ENCODE measurements at regions not wholly inside any gene's neighbourhood (a gene's known extent, or its start where the extent isn't known, plus 50 kb on each side); places are given as distances from the start of the nearest gene placed in this dataset.

DNA sequence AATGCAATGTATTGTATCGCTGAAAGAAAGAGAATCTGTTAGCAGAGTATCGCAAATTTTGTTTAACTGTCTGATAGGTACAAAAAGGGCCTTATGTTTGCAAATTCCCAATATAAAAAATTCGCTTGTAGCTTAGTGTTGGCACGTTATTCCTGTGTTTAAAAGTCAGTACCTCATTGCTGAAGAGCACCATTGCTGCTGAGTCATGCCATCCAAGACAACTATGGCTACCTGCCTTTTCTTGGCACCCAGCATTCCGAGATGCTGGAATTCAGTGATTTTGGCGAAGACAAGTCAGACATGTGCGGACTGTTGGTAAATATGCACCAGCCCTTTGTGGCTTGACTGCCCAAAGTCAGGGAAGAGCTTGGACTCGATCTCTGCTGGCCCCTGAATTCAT, 149.5 kb upstream of the EEA1 start:
- Histone ChIP-seq H3K9me3 (no peaks in the 10 kb centered on the region), H3K36me3 (ENCODE audit: low read depth) (no peaks in the 10 kb centered on the region), H3K4me3 (no peak overlapping the region), H3K4me1 (ENCODE audit: low read depth) (no peaks in the 10 kb centered on the region)
- ATAC-seq (no peak), DNase-seq (no peak)
- TF ChIP-seq, protein P1, sequence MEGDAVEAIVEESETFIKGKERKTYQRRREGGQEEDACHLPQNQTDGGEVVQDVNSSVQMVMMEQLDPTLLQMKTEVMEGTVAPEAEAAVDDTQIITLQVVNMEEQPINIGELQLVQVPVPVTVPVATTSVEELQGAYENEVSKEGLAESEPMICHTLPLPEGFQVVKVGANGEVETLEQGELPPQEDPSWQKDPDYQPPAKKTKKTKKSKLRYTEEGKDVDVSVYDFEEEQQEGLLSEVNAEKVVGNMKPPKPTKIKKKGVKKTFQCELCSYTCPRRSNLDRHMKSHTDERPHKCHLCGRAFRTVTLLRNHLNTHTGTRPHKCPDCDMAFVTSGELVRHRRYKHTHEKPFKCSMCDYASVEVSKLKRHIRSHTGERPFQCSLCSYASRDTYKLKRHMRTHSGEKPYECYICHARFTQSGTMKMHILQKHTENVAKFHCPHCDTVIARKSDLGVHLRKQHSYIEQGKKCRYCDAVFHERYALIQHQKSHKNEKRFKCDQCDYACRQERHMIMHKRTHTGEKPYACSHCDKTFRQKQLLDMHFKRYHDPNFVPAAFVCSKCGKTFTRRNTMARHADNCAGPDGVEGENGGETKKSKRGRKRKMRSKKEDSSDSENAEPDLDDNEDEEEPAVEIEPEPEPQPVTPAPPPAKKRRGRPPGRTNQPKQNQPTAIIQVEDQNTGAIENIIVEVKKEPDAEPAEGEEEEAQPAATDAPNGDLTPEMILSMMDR (IDR thresholded peaks at IDR 0.05): no peak
- intact Hi-C loops (cut with DNase I, micrococcal nuclease): no loop called here

DNA sequence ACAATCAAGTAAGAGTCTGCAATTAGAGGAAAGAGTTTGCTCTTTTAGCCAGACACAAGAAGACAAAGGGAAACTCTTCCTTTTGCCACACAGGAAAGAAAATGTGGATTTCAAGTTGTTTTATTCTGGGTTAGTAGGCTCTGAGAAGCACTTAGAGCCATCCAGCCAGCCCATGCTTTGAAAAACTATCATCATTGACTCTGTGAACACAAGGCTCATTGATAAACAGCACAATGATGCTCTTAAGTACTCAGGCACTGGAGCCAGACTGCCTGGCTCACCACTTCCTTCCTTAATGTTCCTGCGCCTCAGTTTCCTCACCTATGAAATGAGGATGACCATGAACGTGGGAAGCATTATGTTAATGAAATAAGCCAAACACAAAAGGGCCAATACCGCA, 150.2 kb upstream of the EEA1 start:
- no peak for ATAC-seq
- TF ChIP-seq, protein P1 (IDR thresholded peaks at IDR 0.05): no peak
- intact Hi-C loops (cut with DNase I, micrococcal nuclease): no loop called here
- Histone ChIP-seq H3K4me1 (ENCODE audit: low read depth) (no peaks in the 10 kb centered on the region), H3K36me3 (ENCODE audit: low read depth) (no peaks in the 10 kb centered on the region), H3K4me3 (no peak overlapping the region), H3K9me3 (no peaks in the 10 kb centered on the region)
- DNase-seq: no peak

DNA sequence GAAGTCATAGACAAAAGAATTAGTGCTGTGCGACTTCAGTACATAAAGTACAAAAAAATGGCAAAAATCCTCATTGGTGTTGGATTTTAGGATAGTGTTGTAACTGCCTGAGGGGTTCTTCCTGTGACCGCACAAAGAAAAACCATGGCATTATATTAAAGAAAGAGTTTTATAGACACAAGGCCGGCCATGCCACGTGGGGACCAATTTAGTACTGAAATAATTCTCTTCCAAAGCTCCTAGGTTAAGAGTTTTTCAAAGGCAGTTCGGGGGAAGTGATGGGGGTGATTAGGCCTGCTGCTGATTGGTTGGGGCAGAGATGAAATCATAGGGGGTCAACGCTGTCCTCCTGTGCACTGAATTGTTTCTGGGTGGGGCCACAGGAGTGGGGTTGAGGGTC, 150.9 kb upstream of the EEA1 start:
- Histone ChIP-seq H3K4me1 (ENCODE audit: low read depth) (no peaks in the 10 kb centered on the region), H3K36me3 (ENCODE audit: low read depth) (no peaks in the 10 kb centered on the region), H3K4me3 (no peak overlapping the region), H3K9me3 (no peaks in the 10 kb centered on the region)
- DNase-seq: no peak
- no peak for ATAC-seq
- intact Hi-C loops (cut with DNase I, micrococcal nuclease): no loop called here
- TF ChIP-seq, protein P1 (IDR thresholded peaks at IDR 0.05): no peak

DNA sequence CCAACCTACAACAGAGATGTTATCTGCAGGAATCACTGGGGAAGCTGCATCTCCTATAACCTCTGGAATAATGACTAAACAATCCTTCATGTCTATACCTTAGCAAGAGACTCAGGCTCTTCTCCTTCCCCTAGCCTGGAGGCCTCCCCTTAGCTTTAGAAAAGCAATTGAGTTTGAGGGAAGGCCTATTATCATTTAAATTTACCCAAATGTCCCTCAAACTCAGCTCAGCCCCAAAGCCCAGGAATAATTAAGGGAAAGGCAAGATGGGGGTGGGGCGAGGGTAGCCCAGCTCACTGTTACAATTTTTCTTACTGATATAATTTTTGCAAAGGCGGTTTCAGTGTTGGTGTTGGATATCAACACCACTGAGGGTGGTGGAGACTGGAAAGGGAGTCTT, 151.4 kb upstream of the EEA1 start:
- DNase-seq (no peak), ATAC-seq (no peak)
- intact Hi-C loops (cut with DNase I, micrococcal nuclease): no loop called here
- no peaks in the 10 kb centered on the region for H3K9me3 ChIP-seq
- TF ChIP-seq, protein P1 (IDR thresholded peaks at IDR 0.05): no peak
- no peaks in the 10 kb centered on the region for H3K36me3 ChIP-seq (ENCODE audit: low read depth)
- no peak overlapping the region for H3K4me3 ChIP-seq
- H3K4me1 ChIP-seq (ENCODE audit: low read depth): no peaks in the 10 kb centered on the region

- ATAC-seq (no peak), DNase-seq (no peak)
- TF ChIP-seq, protein P1 (IDR thresholded peaks at IDR 0.05): no peak
- Histone ChIP-seq H3K36me3 (ENCODE audit: low read depth) (no peaks in the 10 kb centered on the region), H3K4me3 (no peak overlapping the region), H3K4me1 (ENCODE audit: low read depth) (no peaks in the 10 kb centered on the region), H3K9me3 (no peaks in the 10 kb centered on the region)
- intact Hi-C loops (cut with DNase I, micrococcal nuclease): no loop called here
Observed at GRCh38 chr12:93080994-93081809, 152.1 kb upstream of the EEA1 start.

GRCh38 chr12:93081810-93082165, 152.7 kb upstream of the EEA1 start:
- no peak for ATAC-seq
- intact Hi-C loops (cut with DNase I, micrococcal nuclease): no loop called here
- TF ChIP-seq, protein P1 (IDR thresholded peaks at IDR 0.05): no peak
- Histone ChIP-seq H3K4me1 (ENCODE audit: low read depth) (no peaks in the 10 kb centered on the region), H3K4me3 (no peak overlapping the region), H3K9me3 (no peaks in the 10 kb centered on the region), H3K36me3 (ENCODE audit: low read depth) (no peaks in the 10 kb centered on the region)
- DNase-seq: no peak

Measured in mucosa of descending colon (tissue), 3 donors.